Natural killer cell (primary cell): ENCODE measurements at regions not wholly inside any gene's neighbourhood (a gene's known extent, or its start where the extent isn't known, plus 50 kb on each side); places are given as distances from the start of the nearest gene placed in this dataset.

Source experiments
- ATAC-seq, 3 donors: fragments of 150-1000 bp in 2 of 3; fragments of 200-7000 bp in 1 of 3; cut with Tn5 transposase; 1 replicate in 1 of 3; 2 replicates in 2 of 3; pipeline ENCODE4 v1.10.0; 2021; ENCODE audit warnings: mild to moderate bottlenecking in 2 of 3, moderate library complexity in 2 of 3
- DNase-seq, 2 donors: peaks; one replicate each; pipeline versions ENCODE4 v3.0.0 to v3.0.0-alpha.2; 2013 to 2021; ENCODE audit warnings: mixed read lengths in 1 of 2
- H3K27ac ChIP-seq: one replicate; pipeline ENCODE4 v1.5.1; 2013; ENCODE audit warnings: mild to moderate bottlenecking, low read length
- H3K27me3 ChIP-seq: one replicate; pipeline ENCODE4 v1.6.1; 2013; ENCODE audit warnings: low read length; ENCODE audit not compliant: control insufficient read depth, insufficient read depth
- H3K36me3 ChIP-seq: one replicate; pipeline ENCODE4 v1.6.1; 2013; ENCODE audit warnings: low read length; ENCODE audit not compliant: control insufficient read depth, insufficient read depth
- H3K4me1 ChIP-seq: one replicate; pipeline ENCODE4 v1.6.1; 2013; ENCODE audit warnings: low read length; ENCODE audit not compliant: control insufficient read depth, insufficient read depth
- H3K4me3 ChIP-seq: one replicate; pipeline ENCODE4 v1.5.1; 2013; ENCODE audit warnings: low read length
- H3K9me3 ChIP-seq: one replicate; pipeline ENCODE4 v1.6.1; 2013; ENCODE audit warnings: low read length; ENCODE audit not compliant: control insufficient read depth, insufficient read depth
- H3K27ac Mint-ChIP-seq, 2 donors: one replicate each; pipeline ENCODE4 v1.8.0; 2022; ENCODE audit warnings: mild to moderate bottlenecking in 2 of 2, mixed read lengths in 2 of 2, moderate library complexity in 1 of 2
- H3K27me3 Mint-ChIP-seq, 2 donors: one replicate each; pipeline ENCODE4 v1.8.0; 2022; ENCODE audit warnings: low read depth in 2 of 2, mixed read lengths in 2 of 2
- H3K36me3 Mint-ChIP-seq: one replicate; pipeline ENCODE4 v1.8.0; 2022; ENCODE audit warnings: mixed read lengths
- H3K4me1 Mint-ChIP-seq, 2 donors: one replicate each; pipeline ENCODE4 v1.8.0; 2022; ENCODE audit warnings: mixed read lengths in 2 of 2
- H3K4me3 Mint-ChIP-seq: one replicate; pipeline ENCODE4 v1.8.0; 2022; ENCODE audit warnings: mild to moderate bottlenecking, moderate library complexity, mixed read lengths
- H3K9me3 Mint-ChIP-seq, 2 donors: one replicate each; pipeline ENCODE4 v1.8.0; 2022; ENCODE audit warnings: mixed read lengths in 2 of 2
- CTCF ChIP-seq: fragments of 200-600 bp; IDR thresholded peaks from one replicate; pipeline ENCODE4 v1.8.0; 2022; ENCODE audit warnings: antibody characterized with exemption
- WGBS: methylation state at CpG from one replicate; pipeline ENCODE4 v1.1.7; 2013; ENCODE audit warnings: missing lambda C conversion rate; ENCODE audit not compliant: insufficient coverage; 5-methylcytosine and 5-hydroxymethylcytosine counted together
- intact Hi-C: fragments of 100-400 bp; cut with micrococcal nuclease; formaldehyde crosslinking; loops from one replicate; pipeline ENCODE4 v1.14.2; 2022

- WGBS, result 92% methylated on average over 5 of the region's 6 CpGs
Measured at GRCh38 chr4:137967480-137968190, 274.5 kb downstream of the SLC7A11 start.

DNA sequence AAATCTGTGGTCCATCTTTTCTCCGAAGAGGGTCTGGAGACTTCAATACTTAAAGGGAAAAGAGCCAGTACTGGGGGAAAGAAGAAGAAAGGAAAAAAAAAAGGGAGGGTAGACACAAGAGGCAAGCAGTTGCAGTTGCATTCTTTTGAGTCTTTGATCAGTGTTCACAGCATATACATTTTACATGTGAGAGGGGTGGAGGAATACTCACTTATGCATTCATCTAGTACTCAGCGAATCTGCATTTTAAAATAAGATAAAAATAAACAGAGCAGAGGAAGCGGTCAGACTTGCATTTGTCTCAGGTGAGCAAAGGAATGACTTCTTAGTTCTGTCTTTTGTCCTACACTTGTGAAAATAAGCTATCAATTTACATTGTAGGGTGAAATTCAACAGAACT lies 275.6 kb downstream of the SLC7A11 start:
- DNase-seq (no peak), ATAC-seq (no peak)
- Mint-ChIP-seq H3K9me3 (peaks cover 14 to 17% of the 10 kb centered on the region in 2 donors), H3K4me3 (no peak overlapping the region), H3K4me1 (no peaks in the 10 kb centered on the region), H3K27ac (no peak overlapping the region), H3K36me3 (peaks cover 15% of the 10 kb centered on the region), H3K27me3 (no peaks in the 10 kb centered on the region)
- WGBS, result 83% methylated on average over 3 of the region's 3 CpGs
- no peaks in the 10 kb centered on the region for H3K27me3 ChIP-seq
- H3K9me3 ChIP-seq, result peaks cover 3% of the 10 kb centered on the region
- no peak for TF ChIP-seq CTCF
- no peak overlapping the region for H3K27ac ChIP-seq
- H3K4me3 ChIP-seq, result no peak overlapping the region
- intact Hi-C loops, result no loop called here
- no peaks in the 10 kb centered on the region for H3K36me3 ChIP-seq
- H3K4me1 ChIP-seq, result no peaks in the 10 kb centered on the region

More at GRCh38 chr4:137967480-137968190, 274.5 kb downstream of the SLC7A11 start:
- Histone ChIP-seq H3K36me3 (no peaks in the 10 kb centered on the region), H3K27me3 (no peaks in the 10 kb centered on the region), H3K9me3 (peaks cover 3% of the 10 kb centered on the region), H3K4me3 (no peak overlapping the region), H3K27ac (no peak overlapping the region), H3K4me1 (no peaks in the 10 kb centered on the region)
- Mint-ChIP-seq H3K4me1 (no peaks in the 10 kb centered on the region), H3K27ac (no peak overlapping the region), H3K27me3 (no peaks in the 10 kb centered on the region), H3K9me3 (peaks cover 14 to 21% of the 10 kb centered on the region in 2 donors), H3K4me3 (no peak overlapping the region), H3K36me3 (peaks cover 15% of the 10 kb centered on the region)
- no peak for TF ChIP-seq CTCF
- DNase-seq, result no peak
- no peak for ATAC-seq
- intact Hi-C loops, result no loop called here

GRCh38 chr4:137961051-137961438 lies 281.1 kb downstream of the SLC7A11 start:
- Histone ChIP-seq H3K36me3 (no peaks in the 10 kb centered on the region), H3K27me3 (no peaks in the 10 kb centered on the region), H3K9me3 (peaks cover 3% of the 10 kb centered on the region), H3K27ac (no peak overlapping the region), H3K4me3 (no peak overlapping the region), H3K4me1 (no peaks in the 10 kb centered on the region)
- peaks cover 10 to 14% of the 10 kb centered on the region in 2 donors for H3K9me3 Mint-ChIP-seq
- ATAC-seq, result no peak
- TF ChIP-seq CTCF, result no peak
- H3K36me3 Mint-ChIP-seq, result peaks cover 3% of the 10 kb centered on the region
- no peak for DNase-seq
- H3K27ac Mint-ChIP-seq, result no peak overlapping the region
- H3K4me3 Mint-ChIP-seq, result no peak overlapping the region
- intact Hi-C loops, result no loop called here
- no peaks in the 10 kb centered on the region for H3K4me1 Mint-ChIP-seq
- H3K27me3 Mint-ChIP-seq, result no peaks in the 10 kb centered on the region
